Activated naive CD4-positive, alpha-beta T cell (primary cell): ENCODE measurements at regions not wholly inside any gene's neighbourhood (a gene's known extent, or its start where the extent isn't known, plus 50 kb on each side); places are given as distances from the start of the nearest gene placed in this dataset.

ENCODE experiments used
- DNase-seq, 4 experiments: peaks; one replicate each; lab custom pipeline; 2025; lab: John Stamatoyannopoulos, UW

DNA sequence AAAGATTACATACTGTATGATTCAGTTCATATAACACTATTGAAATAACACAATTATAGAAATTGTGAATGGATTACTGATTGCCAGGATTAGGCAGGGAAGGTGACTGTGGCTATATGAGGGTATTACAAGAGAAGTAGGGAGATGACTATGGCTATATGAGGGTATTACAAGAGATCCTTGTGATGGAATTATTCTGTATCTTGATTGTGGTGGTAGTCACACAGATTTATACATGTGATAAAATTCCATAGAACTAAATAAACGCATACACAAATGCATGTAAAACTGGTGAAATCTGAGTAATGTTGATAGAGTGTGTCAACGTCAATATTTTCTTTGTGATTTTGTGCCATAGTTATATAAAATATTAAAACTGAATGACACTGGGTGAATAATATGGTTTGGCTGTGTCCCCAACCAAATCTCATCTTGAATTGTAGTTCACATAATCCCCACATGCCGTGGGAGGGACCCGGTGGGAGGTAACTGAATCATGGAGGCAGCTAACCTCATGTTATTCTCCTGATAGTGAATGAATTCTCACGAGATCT is 615.6 kb upstream of the PKN2 start:
- no peak for DNase-seq

DNA sequence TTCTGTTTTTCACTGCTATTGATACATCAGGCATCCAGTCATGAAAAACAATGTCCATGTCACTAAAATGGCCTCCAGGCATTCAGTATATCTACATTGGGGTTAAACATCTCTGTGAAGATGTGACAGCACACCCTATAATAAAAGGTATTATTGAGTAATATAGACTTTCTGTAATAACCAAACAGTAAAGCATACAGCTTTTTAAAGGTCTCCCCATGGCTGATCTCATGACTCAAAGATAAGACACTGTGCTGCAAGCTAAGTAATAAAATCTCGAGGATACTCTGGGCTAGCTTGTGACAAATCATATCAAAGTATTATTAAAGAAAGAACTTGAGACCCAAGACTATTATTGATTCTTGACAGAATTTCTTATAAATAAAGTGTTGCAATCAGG is 613.1 kb upstream of the PKN2 start:
- DNase-seq: no peak

DNA sequence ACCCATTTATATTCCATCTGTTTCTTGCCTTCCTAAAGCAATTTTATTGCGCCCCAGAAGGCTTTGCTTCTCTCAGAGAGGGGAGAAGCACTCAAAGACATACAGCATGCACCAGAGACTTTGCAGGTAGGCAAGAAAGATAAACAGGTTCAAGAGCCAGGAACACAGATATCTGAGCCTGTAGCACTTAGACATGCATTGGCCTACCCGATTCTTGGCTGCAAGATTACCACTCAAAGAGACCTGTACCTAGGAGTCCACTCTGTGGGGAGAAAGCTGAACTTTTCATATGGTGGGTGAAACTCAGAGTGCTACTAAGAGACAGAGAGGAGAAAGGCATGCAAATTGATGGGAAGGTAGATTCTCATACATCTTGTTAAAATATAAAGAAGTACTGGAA is 609.4 kb upstream of the PKN2 start:
- no peak for DNase-seq

DNA sequence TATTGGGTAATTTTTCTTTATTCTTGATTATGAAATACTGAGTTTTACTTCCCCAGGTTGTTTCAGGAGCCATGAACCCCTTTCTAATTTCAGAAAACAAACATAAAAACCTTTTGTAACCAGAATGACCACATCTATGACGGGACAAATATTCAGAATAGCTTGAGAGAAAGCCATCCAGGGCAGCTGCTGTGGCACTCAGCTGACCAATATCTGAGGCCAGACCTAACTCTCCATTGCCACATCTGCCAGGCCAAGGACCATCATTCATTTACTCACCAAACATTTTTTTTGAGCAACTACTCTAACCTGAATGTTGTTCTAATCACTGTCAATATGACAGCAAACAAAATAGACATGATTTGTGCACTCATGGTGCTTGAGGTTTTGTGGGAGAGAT is 608.3 kb upstream of the PKN2 start:
- DNase-seq: no peak

DNA sequence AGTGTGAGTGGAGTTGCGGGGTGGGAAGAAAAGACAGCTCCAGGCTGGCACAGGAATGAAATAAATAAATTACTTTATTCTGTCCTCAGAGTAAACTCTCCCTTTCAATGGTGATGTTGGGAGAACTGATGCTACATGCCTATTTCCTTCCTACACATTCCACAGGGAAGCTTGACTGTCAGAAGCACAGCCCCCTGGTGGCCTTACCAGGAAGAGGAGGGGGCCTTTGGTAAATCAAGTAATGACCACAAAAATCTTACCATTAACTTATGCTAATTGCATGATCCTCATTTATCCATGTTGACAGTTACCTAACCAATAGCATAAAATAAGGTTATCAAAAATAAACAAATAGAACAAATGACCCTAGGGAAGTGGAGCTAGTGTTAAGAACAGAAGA is 605.0 kb upstream of the PKN2 start:
- DNase-seq: no peak

DNA sequence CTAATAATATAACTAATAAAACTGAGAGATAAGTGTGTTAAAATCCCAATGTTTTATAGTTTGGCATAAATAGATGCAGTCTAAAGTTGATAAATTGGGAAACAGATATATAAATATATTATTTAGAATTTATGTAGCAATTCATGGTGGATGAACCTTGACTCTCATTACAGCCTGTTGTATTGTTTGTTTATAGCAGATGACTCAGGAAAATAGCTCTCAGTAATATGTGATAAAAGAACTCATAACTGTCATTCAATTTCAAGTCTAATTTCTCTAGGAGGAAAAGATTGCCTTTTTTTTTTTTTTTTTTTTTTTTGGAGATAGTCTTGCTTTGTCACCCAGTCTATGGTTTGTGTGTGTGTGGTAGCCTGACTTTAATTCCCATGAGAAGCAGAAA is 603.2 kb upstream of the PKN2 start:
- DNase-seq: no peak

DNA sequence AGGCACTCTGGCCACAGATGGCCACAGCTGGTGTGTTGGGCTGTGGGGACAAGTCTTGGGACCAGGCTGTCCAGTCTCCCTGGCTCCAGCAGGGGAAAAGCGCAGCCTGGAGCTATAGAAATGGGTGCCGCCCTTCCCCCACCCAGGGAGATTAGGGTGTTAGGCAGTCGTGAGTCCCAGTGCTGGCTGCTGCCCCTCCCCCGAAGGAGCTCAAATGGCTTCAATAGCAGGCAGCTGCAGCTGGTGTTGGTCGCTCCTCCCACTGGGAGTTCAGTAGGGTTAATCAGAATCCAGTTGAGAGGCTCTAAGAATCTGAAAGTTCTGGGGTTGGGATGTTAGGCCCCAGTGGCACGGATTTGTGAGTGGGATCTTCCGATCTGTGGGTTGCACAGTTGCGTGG is 595.6 kb upstream of the PKN2 start:
- no peak for DNase-seq

DNA sequence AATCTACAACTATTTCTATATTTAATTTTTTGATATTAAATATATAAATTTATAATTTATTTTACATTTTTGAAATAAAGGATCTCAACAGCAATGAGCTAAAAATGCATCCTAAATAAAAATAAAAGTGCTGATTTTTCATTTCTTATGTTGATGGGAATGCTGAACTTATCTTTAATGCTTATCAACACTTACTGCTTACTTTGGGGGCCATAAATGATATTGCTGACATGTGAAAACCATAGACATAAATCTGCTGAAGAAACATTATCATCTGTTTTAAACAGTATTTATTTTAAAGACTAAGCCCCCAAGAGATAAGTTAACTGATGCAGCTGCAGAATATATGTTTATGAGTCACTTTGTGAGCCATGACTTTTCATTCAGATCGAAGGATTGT is 594.1 kb upstream of the PKN2 start:
- DNase-seq: no peak

DNA sequence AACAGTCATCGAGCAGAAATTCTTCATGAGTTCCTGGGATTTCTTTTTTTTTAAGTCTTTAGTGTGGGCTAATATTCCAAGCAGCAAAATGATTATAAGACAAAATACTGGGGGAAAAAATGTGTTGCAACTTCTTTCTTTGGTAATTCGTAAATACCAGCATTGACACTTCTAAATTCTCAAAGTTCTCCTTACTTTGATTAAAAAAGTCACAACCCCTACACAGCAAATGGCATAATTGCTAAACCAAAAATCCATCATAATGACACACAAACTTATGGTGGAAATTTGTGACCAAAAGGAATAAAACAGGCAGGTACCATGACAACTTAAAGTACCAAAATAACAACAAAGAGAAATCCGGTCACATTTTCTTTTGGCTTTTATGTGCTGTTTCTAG is 585.2 kb upstream of the PKN2 start:
- no peak for DNase-seq

DNA sequence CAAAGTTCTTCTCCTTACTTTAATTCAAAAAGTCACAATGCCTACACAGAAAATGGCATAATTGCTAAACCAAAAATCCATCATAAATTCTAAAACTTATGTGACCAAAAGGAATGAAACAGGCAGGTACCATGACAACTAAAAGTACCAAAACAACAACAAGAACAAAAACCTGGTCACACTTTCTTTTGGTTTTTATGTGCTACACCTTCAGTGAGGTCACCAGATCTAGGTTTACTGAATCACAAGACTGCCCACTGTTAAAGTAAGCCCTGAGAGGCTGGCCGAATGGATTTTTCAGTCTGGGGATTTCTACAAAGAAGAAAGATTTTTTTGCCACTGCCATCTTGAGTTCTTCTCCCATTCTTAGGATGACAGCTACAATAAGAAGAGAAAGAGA is 583.0 kb upstream of the PKN2 start:
- DNase-seq: no peak

DNA sequence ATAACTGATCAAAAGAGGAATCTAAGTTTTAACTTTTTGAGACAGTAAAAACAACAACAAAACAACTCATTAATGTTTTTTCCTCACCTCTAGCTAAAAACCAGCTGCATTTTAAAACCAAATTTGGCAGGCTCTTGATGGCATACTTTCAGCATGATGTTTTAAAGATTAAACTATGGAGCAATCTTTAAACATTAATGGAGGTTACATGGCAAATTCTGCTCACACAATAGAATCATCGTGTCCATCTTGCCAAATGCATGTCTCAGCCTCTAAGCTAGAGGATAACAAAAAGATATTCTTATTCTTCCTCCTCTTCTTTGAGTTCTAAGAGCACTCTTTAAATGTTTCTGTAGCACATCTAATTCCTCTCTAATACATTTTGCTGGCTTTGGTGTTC is 579.8 kb upstream of the PKN2 start:
- DNase-seq: no peak

DNA sequence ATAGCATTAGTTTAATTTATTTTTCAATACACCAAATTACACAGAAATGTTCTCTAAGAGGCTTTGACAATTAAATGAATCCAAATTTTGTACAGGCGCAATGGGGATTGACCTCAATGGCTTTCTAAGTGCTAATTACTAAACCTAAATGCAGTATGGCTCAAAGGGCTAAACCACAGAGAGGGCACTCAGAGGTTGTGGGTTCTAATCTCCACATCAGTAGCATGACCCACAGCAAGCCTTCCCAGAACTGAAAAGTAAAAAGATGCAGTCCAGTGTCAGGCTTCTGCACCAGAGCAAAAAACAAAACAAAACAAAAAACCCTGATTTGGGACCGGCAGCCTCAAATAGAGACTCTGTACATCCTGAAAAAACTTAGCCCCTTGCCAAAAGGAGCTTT is 579.2 kb upstream of the PKN2 start:
- no peak for DNase-seq

DNA sequence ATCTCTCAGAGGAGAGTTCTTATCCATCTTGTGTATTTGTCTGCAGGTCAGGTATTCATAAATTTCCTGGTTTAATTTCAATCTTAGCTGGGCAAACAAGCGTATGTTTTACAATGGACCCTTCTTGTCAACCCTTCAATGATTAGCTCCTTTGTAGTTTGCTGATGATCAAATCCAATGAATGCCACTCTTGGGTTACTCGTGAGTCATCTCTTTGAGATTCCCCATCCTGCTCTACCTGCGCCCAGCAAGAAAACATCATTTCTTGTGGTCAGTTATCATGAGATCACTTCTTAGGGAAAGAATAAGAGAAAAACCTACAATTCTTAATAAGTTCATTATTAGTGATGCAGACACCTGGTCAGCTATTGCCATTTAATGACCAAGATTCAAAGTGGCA is 572.3 kb upstream of the PKN2 start:
- no peak for DNase-seq

DNA sequence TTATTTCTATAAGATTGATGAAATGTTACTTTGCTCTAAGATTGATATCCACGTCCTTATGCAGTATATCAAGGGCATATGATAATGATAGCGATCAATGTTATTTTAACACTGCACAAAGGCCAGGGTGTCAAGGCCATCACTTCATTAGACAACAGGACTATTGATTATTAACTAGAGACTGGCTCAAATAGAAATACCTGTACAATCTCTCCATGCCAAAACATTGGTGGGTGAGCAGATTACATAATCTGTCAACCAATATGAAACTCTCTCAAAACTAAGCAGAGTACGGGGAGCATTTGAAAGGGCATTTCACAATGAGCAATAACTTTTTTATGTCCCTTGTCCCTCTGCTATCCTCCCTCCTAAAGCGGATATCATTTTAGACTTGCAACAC is 566.5 kb upstream of the PKN2 start:
- no peak for DNase-seq

DNA sequence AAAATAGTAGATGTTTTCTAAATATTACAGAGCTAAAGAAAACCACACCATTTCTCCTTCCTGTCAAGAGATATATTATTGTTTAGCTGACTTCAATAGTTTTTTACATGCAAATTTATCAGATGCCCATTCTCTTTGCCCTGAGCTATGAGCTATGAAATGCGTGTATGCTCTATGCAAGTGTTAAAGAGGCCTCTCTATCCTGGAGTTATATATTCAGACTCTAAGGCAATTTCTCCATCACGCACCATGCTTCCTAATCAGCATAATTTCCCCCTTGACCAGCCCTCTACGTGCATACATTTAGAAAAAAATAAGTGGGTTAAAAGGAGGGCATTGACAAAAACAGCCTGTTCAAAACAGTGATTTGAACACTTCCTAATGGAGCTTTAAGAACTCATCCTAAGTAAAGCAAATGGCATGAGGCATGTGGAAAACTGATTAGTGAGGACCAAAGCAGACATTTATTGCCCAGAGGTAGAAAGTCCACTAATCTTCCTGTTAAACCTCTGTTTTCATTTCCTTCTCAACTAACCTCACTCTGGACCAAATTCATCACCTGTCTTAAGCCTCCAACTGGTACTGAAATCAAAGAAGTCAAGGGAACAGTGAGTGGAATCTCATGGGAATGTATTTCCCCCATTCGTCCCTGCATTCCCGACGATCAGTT is 565.8 kb upstream of the PKN2 start:
- DNase-seq: no peak

DNA sequence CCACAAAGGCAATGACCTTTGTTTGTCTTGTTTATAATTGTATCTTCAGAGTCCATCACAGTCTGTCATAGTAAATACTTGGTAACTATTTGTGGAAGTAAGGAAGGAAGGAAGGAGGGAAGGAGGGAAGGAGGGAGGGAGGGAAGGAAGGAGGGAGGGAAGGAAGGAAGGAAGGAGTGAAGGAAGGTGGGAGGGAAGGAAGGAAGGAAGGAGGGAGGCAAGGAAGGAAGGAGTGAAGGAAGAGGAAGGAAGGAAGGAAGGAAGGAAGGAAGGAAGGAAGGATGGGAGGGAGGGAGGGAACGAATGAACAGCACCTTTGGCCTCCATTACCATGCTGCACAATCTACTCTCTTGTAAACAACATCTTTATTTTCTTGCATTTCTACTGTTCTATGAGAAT is 559.5 kb upstream of the PKN2 start:
- DNase-seq: no peak

DNA sequence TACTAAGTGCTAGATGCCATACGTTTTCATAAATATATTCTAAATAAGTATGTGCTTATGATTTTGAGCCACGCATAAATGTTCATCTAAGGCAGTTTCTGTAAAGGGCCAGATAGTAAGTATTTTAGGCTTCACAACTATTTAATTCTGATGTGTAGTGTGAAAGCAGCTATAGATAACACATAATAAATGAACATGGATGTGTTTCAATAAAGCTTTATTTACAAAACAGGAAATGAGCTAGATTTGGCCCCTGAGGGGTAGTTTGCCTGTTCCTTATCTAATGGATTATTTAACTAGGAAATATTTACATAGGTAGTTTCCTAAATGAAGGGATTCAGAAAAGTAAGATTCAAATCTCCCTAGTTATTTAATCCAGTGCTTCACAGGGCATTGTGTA is 557.6 kb upstream of the PKN2 start:
- DNase-seq: no peak

DNA sequence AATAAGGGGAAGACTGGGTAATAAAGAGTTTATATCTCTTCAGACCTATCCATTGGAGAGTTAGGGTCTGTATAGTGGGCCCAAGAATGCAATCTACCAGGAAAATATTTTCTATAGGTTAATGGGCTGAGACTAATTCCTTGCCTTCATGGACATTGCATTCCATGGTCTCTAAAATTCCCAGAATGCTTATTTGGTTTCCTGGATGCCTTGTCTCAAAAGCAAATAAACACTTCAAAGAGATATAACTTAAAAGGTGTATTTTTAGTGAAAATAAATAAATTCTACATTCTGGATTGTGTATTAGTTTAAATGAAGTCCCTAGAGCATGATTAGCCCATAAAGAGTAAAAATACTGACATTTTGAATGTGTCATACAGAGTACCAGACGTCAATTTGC is 550.1 kb upstream of the PKN2 start:
- no peak for DNase-seq

DNA sequence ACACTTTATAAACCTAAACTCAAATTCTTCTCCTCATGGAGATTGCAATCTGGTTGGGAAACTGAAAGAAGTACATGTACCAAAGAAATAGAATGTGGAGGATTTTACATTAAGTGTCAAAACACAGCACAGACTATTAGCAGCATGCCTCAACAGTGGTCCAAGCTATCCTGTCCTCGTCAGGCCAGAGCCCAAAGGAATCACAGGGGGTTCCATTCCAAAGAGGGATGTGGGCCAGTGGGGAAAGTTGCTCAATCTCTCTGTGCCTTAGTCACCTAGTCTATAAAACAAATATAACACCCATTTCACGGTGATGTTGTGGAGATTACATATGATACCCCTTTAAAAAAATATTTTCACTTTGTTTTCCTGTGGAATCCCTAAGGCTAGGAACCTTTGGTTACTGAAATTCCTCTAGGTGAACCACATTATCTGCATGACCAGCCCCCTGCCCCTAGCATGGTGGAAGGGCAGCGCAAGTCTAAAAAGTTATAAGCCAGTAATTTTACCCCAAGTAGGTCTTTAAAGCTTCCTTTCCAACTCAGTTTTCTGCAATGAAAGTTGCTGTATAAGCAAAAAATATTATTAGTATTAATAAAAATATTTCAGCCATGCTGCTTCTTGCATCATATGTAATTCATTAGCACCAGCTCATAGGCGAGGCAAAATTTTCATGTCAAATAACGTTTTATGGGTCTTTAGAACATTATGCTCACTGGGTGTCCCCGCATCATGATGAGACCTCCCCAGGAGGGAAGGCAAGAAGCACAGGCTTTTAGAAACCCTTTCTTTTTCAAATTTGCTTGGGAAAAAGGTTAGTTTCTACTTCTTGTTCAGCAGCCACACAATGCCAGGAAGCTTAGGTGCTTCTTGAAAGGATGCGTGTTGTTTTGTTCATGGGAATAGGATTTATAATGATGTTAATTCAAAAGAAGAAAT is 548.8 kb upstream of the PKN2 start:
- DNase-seq: no peak

DNA sequence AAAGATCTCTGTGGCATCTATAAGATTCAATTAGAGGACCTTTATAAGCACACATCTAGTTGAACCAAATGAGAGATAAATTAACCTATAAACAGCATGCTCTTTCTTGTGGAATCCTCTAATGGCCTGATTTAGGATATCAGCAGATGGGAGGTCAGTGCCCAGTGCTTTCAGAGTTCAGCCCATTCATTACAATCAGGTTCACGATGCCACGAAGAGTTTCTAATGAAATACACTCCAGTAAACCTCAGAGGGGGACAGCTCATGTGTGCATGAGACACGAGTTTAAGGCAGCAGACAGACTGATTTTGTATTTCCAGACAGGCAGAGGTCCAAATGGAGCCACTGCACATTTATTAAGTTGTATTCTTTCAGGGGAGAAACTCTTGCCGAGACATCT is 544.4 kb upstream of the PKN2 start:
- DNase-seq: no peak

DNA sequence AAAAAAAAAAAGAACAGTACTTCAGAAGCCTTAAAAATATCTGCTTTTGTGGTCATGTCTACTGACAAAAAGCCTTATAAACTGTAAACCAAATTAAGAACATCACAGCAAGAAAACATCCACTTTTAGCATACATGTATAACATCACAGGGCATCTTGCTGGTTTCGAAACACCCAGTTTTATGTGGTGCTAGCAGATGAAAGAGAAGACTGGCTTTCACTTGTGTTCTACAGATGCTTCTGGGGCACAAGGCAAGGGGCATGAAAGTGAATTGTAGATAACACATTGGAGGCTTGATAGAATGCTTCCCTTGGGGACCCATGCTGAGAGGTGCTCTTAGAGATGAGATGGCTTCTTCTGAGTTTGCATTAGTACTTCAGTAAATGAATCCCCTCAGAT is 543.7 kb upstream of the PKN2 start:
- no peak for DNase-seq

DNA sequence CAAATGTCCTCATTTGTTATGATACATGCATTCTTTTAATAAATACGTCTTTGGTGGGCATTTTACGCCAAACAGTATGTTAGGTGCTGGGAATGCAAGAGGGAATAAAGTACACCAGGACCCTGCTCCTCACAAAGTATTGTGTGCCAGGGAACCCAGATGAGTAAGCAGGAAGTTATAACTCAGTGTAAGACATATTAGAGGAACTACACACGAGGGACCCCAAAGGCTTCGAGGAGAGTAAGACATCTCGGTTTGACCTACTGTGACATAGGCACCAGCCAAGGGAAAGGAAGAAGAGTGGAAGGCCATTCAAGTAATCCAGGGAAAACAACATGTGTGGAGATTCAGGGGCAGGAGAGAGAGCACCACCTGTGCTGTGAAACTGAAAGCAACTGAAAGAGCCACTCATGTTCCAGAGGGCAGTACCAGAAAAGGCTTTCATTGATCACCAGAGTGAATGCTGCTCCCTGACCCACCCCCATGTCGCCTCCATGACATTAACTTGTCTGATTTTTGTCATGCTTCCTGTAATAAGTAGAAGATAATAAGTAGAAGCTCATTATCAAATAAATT is 542.5 kb upstream of the PKN2 start:
- no peak for DNase-seq

DNA sequence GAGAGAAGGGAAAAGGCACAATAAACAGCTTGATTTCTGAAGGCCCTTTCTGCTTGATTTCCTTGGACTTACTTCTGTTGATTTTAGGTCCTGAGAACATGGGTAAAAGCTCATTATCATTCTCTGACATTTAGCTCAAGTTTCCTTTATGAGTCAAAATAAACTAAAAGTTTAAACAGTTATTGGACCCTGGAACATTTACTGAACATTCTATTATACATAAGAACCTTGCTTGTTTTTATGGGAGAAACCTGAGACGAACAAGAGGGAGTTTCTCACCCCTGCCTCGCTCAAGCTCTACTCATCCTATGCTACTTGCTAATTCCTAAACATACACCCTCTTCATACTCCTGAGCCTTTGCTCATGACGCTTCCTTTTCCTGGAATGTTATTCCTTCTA is 538.3 kb upstream of the PKN2 start:
- no peak for DNase-seq
